Activated T-helper 1 cell treated with anti-CD3 and anti-CD28 coated beads, Interleukin-12 subunit alpha, Interleukin-12 subunit beta, Interleukin-2, Interleukin-4 antibody, amounts not matched to agents 30 ng/mL and 10 ng/mL and 1 ng/mL, durations not matched to agents 14 hours and 24 hours and 36 hours (primary cell): ENCODE measurements at regions not wholly inside any gene's neighbourhood (a gene's known extent, or its start where the extent isn't known, plus 50 kb on each side); places are given as distances from the start of the nearest gene placed in this dataset.

Experiments
- DNase-seq: peaks from one replicate; pipeline ENCODE4 v3.0.0; 2021; ENCODE audit warnings: low spot score
- H3K27ac Mint-ChIP-seq: one replicate; pipeline ENCODE4 v1.8.0; 2021; ENCODE audit warnings: mild to moderate bottlenecking, mixed read lengths
- H3K27me3 Mint-ChIP-seq: one replicate; pipeline ENCODE4 v1.8.0; 2022; ENCODE audit warnings: mild to moderate bottlenecking, moderate library complexity, mixed read lengths; ENCODE audit not compliant: insufficient read depth
- H3K36me3 Mint-ChIP-seq: one replicate; pipeline ENCODE4 v1.8.0; 2021; ENCODE audit warnings: low read depth, mixed read lengths
- H3K4me1 Mint-ChIP-seq: one replicate; pipeline ENCODE4 v1.8.0; 2021; ENCODE audit warnings: low read depth, mixed read lengths
- H3K4me3 Mint-ChIP-seq: one replicate; pipeline ENCODE4 v1.8.0; 2021; ENCODE audit warnings: mild to moderate bottlenecking, moderate library complexity, mixed read lengths
- H3K9me3 Mint-ChIP-seq: one replicate; pipeline ENCODE4 v1.8.0; 2021; ENCODE audit warnings: mixed read lengths
- intact Hi-C: fragments of 100-400 bp; cut with micrococcal nuclease; formaldehyde crosslinking; loops from one replicate; pipeline ENCODE4 v1.15.1; 2024

DNA sequence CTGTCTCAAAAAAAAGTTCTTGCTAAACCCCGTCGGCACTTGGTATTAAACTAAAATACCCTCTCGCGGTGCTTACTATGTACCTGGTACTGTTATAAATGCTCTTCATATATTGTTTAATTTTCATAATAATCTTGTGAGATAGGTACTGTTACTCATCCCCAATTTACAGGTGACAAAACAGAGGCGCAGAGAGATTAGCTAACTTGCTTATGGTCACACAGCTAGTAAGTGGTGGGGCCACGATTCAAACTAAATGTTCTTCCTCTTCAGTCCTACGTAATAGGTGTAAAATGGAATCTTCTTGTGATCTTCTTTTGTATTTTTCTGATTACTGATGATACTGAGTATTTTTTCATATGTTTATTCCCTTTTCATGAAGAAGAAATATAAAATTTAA lies 51.3 kb downstream of the TET3 start:
- no peaks in the 10 kb centered on the region for H3K9me3 Mint-ChIP-seq
- no peak overlapping the region for H3K4me3 Mint-ChIP-seq
- H3K27me3 Mint-ChIP-seq, result no peaks in the 10 kb centered on the region
- intact Hi-C loops, result no loop called here
- H3K4me1 Mint-ChIP-seq, result peaks cover 70% of the 10 kb centered on the region
- DNase-seq, result no peak
- H3K36me3 Mint-ChIP-seq, result peaks cover 4% of the 10 kb centered on the region
- no peak overlapping the region for H3K27ac Mint-ChIP-seq

DNA sequence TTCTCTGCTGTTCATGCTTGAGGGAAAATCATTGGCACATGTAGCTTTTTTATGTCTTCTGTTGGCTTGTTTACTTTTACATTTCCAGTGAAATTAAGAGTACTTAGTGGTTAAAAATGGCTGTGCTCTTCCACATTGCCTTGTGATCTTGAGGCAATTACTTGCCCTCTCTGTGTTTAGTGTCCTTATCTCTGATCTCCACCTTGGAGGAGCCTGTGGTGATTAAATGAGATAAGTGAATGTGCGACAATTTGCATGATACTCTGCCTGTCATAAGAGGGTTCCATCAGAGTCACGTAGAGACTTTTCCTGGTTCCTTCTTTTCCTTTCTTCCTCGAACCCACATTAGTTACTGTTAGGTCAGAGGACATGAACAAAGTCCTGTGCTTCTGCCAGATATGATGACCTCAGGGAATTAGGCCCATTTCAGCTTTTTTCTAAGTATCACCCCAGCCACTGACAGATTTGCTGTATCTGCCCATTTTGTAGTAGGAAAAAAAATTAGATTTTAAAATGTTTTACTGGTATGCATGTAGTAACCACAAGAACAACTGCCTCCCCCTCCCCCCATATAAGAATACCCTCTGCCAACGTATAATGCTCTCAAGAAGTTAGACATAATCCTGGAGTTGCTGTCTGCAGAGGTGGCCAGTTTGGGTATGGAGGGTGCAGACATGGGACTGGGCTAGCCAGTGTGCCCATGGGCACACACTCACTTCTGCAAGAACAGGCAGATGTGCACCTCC lies 51.9 kb downstream of the TET3 start:
- Mint-ChIP-seq H3K9me3 (no peaks in the 10 kb centered on the region), H3K36me3 (peaks cover 4% of the 10 kb centered on the region), H3K27me3 (no peaks in the 10 kb centered on the region), H3K27ac (no peak overlapping the region), H3K4me1 (peaks cover 70% of the 10 kb centered on the region), H3K4me3 (peak overlapping the region; percentile 16)
- intact Hi-C loops, result no loop called here
- no peak for DNase-seq

DNA sequence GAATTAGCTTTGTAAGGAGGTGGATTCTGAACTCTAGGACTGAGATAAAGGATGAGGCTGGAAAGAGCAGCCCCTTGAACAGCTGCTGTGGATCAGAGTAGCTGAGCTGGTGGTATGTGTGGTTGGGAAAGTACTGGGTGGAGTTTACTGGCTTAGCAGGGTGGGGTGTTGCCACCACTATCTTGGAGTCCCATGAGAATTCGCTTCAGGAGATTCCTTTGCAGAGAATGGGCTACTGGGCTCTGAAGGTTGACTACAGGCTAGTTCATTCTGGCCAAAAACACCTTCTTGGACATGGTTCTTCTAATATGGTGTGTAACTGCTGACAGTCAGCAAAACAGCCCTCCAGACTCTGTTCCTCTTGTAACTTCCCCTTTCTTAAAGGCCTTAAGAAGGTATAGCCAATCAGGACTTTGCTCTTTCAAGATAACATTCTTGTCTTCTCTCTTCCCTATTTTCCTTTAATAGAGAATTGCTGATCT lies 52.7 kb downstream of the TET3 start:
- Mint-ChIP-seq H3K27me3 (no peaks in the 10 kb centered on the region), H3K4me3 (peak overlapping the region; percentile 16), H3K9me3 (no peaks in the 10 kb centered on the region), H3K27ac (no peak overlapping the region), H3K4me1 (peaks cover 65% of the 10 kb centered on the region), H3K36me3 (peaks cover 4% of the 10 kb centered on the region)
- DNase-seq, result no peak
- intact Hi-C loops, result no loop called here

DNA sequence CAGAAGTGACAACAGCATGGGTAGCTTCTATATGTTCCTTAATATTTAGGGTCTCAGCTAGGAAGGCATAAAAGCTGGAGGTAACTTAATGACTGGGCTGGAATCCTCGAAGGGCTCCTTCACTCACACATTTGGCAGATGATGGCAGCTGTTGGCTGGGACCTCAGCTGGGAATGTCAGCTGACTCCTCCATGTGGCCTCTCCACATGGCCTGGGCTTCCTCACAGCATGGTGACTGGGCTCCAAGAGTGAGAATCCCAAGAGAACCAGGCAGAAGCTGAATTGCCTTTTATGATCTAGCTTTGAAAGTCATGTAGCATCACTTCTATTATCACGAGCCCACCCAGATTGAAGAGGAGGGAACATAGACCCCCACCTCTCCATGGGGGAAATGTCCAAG lies 54.9 kb downstream of the TET3 start:
- Mint-ChIP-seq H3K27me3 (no peaks in the 10 kb centered on the region), H3K4me1 (peaks cover 55% of the 10 kb centered on the region), H3K27ac (no peak overlapping the region), H3K36me3 (peaks cover 4% of the 10 kb centered on the region), H3K9me3 (no peaks in the 10 kb centered on the region), H3K4me3 (no peak overlapping the region)
- intact Hi-C loops, result no loop called here
- DNase-seq, result no peak

DNA sequence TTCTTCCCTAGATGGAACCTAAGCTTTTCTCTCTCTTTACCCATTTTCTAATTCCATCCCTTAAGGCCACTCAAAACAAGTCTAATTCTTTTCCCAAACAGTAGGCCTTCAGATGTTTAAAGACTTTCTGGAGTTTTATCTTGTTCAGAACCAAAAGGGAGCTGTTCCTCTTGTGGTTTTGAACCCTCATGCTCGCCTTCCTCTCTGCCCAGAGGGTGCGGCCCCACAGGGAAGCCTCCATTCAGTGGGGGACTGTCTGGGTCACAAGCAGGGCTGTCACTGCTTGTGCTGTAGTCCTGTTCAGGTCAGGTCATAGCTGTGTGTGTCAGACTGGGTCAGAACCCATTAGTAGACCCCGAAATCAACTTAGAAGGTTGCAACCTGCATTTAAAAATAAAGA lies 56.5 kb downstream of the TET3 start:
- Mint-ChIP-seq H3K4me1 (peaks cover 50% of the 10 kb centered on the region), H3K36me3 (peaks cover 4% of the 10 kb centered on the region), H3K9me3 (no peaks in the 10 kb centered on the region), H3K27ac (no peak overlapping the region), H3K27me3 (no peaks in the 10 kb centered on the region), H3K4me3 (no peak overlapping the region)
- no peak for DNase-seq
- intact Hi-C loops, result no loop called here

DNA sequence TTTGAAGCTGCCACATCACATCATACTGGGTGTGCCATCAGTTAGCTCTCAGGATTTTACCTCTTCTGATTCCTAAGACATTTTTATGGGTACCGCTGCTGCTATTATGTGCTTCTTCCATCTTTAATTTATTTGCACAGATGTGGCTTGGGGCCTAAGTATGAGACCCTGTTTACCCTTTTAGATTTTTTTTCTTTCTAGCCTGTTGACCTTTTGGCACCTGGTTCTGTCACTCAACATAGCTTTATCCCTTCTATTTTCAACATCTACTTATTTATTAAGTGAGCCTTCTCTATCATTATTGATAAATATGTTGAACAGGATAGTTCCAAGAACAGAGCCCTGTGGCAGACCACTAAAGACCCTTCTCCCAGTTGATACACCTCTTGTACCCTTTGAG lies 57.0 kb downstream of the TET3 start:
- peaks cover 4% of the 10 kb centered on the region for H3K36me3 Mint-ChIP-seq
- H3K27me3 Mint-ChIP-seq, result no peaks in the 10 kb centered on the region
- H3K27ac Mint-ChIP-seq, result no peak overlapping the region
- intact Hi-C loops, result no loop called here
- DNase-seq, result no peak
- H3K4me1 Mint-ChIP-seq, result peaks cover 44% of the 10 kb centered on the region
- H3K4me3 Mint-ChIP-seq, result no peak overlapping the region
- H3K9me3 Mint-ChIP-seq, result no peaks in the 10 kb centered on the region

DNA sequence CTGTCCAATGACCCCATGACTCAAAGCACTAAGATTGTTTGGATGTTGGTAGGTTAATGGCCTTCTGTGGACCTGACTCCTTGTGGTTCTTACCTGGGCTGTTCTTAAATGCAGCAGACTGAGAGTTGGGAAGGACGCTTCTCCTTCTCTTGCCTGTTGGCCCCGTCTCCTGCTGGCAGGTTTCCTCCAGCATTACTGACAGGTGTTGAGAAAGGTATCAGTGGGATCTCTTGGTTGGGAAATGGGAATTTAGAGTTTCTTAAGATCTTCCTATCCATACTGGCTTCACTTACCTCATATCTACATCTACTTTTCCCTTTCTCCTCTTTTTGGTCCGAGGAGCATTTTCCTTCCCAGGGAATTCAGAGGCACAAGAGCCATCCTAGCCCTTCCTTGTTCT lies 57.9 kb downstream of the TET3 start:
- Mint-ChIP-seq H3K27ac (no peak overlapping the region), H3K36me3 (peaks cover 8% of the 10 kb centered on the region), H3K4me1 (peaks cover 35% of the 10 kb centered on the region), H3K27me3 (no peaks in the 10 kb centered on the region), H3K9me3 (no peaks in the 10 kb centered on the region), H3K4me3 (no peak overlapping the region)
- intact Hi-C loops, result no loop called here
- DNase-seq, result no peak

DNA sequence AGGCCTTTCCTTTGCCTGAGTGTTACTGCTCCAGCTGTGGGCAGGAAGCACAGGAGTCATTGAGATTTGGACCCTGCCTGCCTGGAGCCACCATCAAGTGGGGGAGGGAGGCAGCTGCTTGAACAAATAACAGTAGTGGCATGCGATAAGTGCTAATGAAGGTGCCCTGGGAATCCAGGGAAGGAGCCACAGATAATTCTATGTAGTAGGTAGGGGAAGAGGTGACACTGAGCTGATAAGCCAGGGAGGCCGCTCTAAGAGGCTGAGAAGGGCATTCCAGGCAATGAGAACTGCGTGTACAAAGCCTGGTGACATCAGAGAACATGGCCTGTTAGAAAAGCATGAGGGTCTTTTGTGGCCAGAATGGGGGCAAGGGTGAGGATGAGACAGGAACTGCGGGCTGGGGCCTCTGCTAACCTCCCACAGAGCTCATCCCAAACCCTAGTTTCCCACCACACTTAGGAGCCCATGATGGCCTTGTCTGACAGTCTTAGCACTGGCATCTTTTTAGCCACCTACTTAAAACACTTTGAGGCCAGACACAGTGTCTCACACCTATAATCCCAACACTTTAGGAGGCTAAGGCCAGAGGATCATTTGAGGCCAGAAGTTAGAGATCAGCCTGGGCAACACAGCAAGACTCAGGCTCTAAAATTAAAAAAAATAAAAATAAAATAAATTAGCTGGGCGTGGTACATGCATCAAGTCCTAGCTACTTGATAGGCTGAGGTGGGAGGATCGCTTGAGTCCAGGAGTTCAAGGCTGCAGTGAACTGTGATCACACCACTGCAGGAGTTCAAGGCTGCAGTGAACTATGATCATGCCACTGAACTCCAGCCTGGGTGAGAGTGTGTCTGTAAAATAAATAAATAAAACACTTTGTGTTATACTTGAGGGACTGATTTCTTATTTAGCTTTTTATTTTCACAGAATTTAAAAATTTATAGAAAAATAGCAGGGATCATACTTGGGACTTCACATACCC lies 58.9 kb downstream of the TET3 start:
- Mint-ChIP-seq H3K9me3 (no peaks in the 10 kb centered on the region), H3K27me3 (no peaks in the 10 kb centered on the region), H3K4me1 (peaks cover 27% of the 10 kb centered on the region), H3K27ac (no peak overlapping the region), H3K4me3 (no peak overlapping the region), H3K36me3 (peaks cover 8% of the 10 kb centered on the region)
- DNase-seq, result no peak
- intact Hi-C loops, result no loop called here

DNA sequence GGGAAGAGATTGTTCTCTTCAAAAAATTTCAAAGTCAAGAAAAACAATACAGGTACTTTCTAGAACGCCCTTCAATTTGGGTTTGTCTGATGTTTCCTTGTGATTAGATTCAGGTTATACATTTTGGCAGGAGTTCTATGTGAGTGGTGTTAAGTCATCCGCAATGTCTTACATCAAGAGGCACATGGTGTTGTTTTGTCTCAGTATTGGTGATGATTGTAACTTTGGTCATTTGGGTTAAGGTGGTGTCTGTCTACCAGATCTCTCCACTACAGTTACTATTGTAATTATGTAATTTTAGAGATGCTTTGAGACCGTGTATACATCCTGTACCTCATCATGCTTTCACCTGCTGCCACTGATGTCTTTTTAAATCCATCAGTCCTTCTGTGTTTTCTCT lies 60.3 kb downstream of the TET3 start:
- H3K4me3 Mint-ChIP-seq, result no peak overlapping the region
- H3K27ac Mint-ChIP-seq, result no peak overlapping the region
- H3K4me1 Mint-ChIP-seq, result peaks cover 24% of the 10 kb centered on the region
- no peak for DNase-seq
- H3K36me3 Mint-ChIP-seq, result peaks cover 6% of the 10 kb centered on the region
- no peaks in the 10 kb centered on the region for H3K9me3 Mint-ChIP-seq
- H3K27me3 Mint-ChIP-seq, result no peaks in the 10 kb centered on the region
- intact Hi-C loops, result no loop called here

DNA sequence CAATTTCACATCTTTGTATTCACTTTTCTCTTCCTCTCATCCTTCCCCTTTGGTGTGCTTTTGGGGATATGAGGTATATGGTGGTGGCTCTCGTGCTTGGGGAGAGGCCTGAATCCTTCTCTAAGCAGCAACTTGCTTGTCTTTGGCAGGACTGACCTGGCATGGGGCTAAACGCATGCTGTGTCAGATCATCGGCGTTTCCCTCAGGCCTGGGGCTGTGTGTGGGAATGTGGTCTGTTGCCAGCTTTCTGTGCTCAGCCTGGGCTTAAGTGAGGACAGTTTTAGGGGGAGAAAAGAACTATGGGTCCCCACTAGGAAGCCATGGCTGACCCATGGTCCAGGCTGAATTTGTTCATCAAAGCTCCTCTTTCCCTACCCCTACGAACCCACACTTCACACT lies 60.7 kb downstream of the TET3 start:
- peaks cover 20% of the 10 kb centered on the region for H3K4me1 Mint-ChIP-seq
- intact Hi-C loops, result no loop called here
- H3K27me3 Mint-ChIP-seq, result no peaks in the 10 kb centered on the region
- H3K36me3 Mint-ChIP-seq, result peaks cover 4% of the 10 kb centered on the region
- no peaks in the 10 kb centered on the region for H3K9me3 Mint-ChIP-seq
- H3K4me3 Mint-ChIP-seq, result no peak overlapping the region
- H3K27ac Mint-ChIP-seq, result peak overlapping the region; percentile 47
- DNase-seq, result no peak

DNA sequence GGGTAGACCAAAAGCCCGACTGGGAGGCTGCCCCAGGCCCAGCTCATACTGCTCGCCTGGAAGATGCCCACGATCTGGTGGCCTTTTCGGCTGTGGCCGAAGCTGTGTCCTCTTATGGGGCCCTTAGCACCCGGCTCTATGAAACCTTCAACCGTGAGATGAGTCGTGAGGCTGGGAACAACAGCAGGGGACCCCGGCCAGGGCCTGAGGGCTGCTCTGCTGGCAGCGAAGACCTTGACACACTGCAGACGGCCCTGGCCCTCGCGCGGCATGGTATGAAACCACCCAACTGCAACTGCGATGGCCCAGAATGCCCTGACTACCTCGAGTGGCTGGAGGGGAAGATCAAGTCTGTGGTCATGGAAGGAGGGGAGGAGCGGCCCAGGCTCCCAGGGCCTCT lies 61.7 kb downstream of the TET3 start:
- intact Hi-C loops, result no loop called here
- Mint-ChIP-seq H3K27me3 (no peaks in the 10 kb centered on the region), H3K27ac (no peak overlapping the region), H3K4me3 (no peak overlapping the region), H3K4me1 (peaks cover 12% of the 10 kb centered on the region), H3K9me3 (no peaks in the 10 kb centered on the region), H3K36me3 (peaks cover 4% of the 10 kb centered on the region)
- DNase-seq, result no peak

DNA sequence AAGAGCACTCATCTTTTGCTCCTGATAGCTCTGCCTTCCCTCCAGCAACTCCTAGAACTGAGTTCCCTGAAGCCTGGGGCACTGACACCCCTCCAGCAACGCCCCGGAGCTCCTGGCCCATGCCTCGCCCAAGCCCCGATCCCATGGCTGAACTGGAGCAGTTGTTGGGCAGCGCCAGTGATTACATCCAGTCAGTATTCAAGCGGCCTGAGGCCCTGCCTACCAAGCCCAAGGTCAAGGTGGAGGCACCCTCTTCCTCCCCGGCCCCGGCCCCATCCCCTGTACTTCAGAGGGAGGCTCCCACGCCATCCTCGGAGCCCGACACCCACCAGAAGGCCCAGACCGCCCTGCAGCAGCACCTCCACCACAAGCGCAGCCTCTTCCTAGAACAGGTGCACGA lies 62.4 kb downstream of the TET3 start:
- H3K4me3 Mint-ChIP-seq, result no peak overlapping the region
- H3K9me3 Mint-ChIP-seq, result no peaks in the 10 kb centered on the region
- peaks cover 4% of the 10 kb centered on the region for H3K36me3 Mint-ChIP-seq
- no peaks in the 10 kb centered on the region for H3K27me3 Mint-ChIP-seq
- no peak for DNase-seq
- peaks cover 8% of the 10 kb centered on the region for H3K4me1 Mint-ChIP-seq
- intact Hi-C loops, result no loop called here
- H3K27ac Mint-ChIP-seq, result no peak overlapping the region

DNA sequence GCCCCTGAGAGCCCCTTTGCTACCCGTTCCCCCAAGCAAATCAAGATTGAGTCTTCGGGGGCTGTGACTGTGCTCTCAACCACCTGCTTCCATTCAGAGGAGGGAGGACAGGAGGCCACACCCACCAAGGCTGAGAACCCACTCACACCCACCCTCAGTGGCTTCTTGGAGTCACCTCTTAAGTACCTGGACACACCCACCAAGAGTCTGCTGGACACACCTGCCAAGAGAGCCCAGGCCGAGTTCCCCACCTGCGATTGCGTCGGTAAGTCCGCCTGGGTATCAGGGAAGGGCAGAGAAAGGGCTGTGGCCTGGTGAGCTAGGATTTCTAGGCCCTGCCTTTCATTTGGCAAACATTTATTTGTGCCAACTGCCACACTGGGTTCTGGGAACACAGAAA lies 63.4 kb downstream of the TET3 start:
- Mint-ChIP-seq H3K4me3 (no peak overlapping the region), H3K27me3 (no peaks in the 10 kb centered on the region), H3K4me1 (peaks cover 6% of the 10 kb centered on the region), H3K36me3 (peaks cover 4% of the 10 kb centered on the region), H3K9me3 (no peaks in the 10 kb centered on the region), H3K27ac (no peak overlapping the region)
- no peak for DNase-seq
- intact Hi-C loops, result no loop called here
